OCI-LY7 (cell line): ENCODE measurements at regions not wholly inside any gene's neighbourhood (a gene's known extent, or its start where the extent isn't known, plus 50 kb on each side); places are given as distances from the start of the nearest gene placed in this dataset.

Experiments
- BruUV-seq: library from RNA; stranded (reverse); fragments of 400-500 nt; replicated peaks from 2 replicates; lab custom pipeline; 2021; lab: Mats Ljungman, UMichigan
- CTCF ChIA-PET: fragments of 300-600 bp; sonication (Branson Sonifier 250); formaldehyde crosslinking; loops from one replicate; lab custom pipeline; 2022; ENCODE audit warnings: antibody characterized with exemption; ENCODE audit not compliant: unreplicated experiment; lab: Charles Lee
- POLR2A ChIA-PET: fragments of 300-600 bp; sonication (Branson Sonifier 250); formaldehyde crosslinking; loops from one replicate; lab custom pipeline; 2022; ENCODE audit warnings: antibody characterized with exemption; lab: Charles Lee
- DNase-seq: peaks from one replicate; pipeline ENCODE4 v3.0.0-alpha.2; 2015; ENCODE audit warnings: low spot score
- H2AFZ ChIP-seq: fragments of 200-600 bp; sonication (generic), shearing (Covaris generic); 2 replicates; pipeline ENCODE4 v1.6.1; 2014; ENCODE audit warnings: mild to moderate bottlenecking, antibody characterized with exemption, low read length, moderate library complexity
- H3K27ac ChIP-seq: fragments of 200-600 bp; sonication (generic); 2 replicates; pipeline ENCODE4 v1.5.1; 2014; ENCODE audit warnings: mixed run types, low read depth, mild to moderate bottlenecking, moderate library complexity, low read length, inconsistent platforms; ENCODE audit not compliant: poor library complexity, severe bottlenecking
- H3K36me3 ChIP-seq: fragments of 200-600 bp; sonication (generic); 2 replicates; pipeline ENCODE4 v1.6.1; 2014; ENCODE audit warnings: mild to moderate bottlenecking, antibody characterized with exemption, low read length, moderate library complexity, mixed read lengths; ENCODE audit not compliant: insufficient read depth
- H3K4me1 ChIP-seq: fragments of 200-600 bp; sonication (generic); 2 replicates; pipeline ENCODE4 v1.5.1; 2014; ENCODE audit warnings: mild to moderate bottlenecking, low read length; ENCODE audit not compliant: insufficient read depth, poor library complexity, severe bottlenecking
- H3K4me2 ChIP-seq: fragments of 200-600 bp; sonication (generic); 2 replicates; pipeline ENCODE4 v1.6.1; 2014; ENCODE audit warnings: mild to moderate bottlenecking, low read length
- H3K4me3 ChIP-seq: fragments of 200-600 bp; sonication (generic); 2 replicates; pipeline ENCODE4 v1.5.1; 2014; ENCODE audit warnings: mild to moderate bottlenecking, low read depth, low read length; ENCODE audit not compliant: poor library complexity, severe bottlenecking
- H3K79me2 ChIP-seq: fragments of 200-600 bp; sonication (generic); 2 replicates; pipeline ENCODE4 v1.6.1; 2016; ENCODE audit warnings: low read depth, mild to moderate bottlenecking, low read length, moderate library complexity, mixed read lengths; ENCODE audit not compliant: insufficient read depth
- H3K9me2 ChIP-seq: fragments of 200-600 bp; sonication (generic); 2 replicates; pipeline ENCODE4 v1.6.1; 2016; ENCODE audit warnings: mild to moderate bottlenecking, low read length, mixed read lengths; ENCODE audit not compliant: insufficient read depth
- H3K9me3 ChIP-seq: fragments of 200-600 bp; sonication (generic); 2 replicates; pipeline ENCODE4 v1.6.1; 2014; ENCODE audit warnings: mild to moderate bottlenecking, mixed run types, low read length, mixed read lengths
- H4K20me1 ChIP-seq: fragments of 200-600 bp; sonication (generic); 2 replicates; pipeline ENCODE4 v1.6.1; 2014; ENCODE audit warnings: mild to moderate bottlenecking, antibody characterized with exemption, low read length, moderate library complexity, mixed read lengths; ENCODE audit not compliant: insufficient read depth
- CTCF ChIP-seq: fragments of 200-600 bp; sonication (generic); conservative IDR thresholded peaks from 2 replicates; pipeline ENCODE4 v1.5.1; 2014; ENCODE audit warnings: mild to moderate bottlenecking, antibody characterized with exemption, low read length, moderate library complexity, mixed read lengths
- EZH2phosphoT487 ChIP-seq: fragments of 200-600 bp; sonication (generic); IDR thresholded peaks from 2 replicates; pipeline ENCODE4 v1.6.1; 2018; ENCODE audit warnings: low read depth, borderline replicate concordance, mild to moderate bottlenecking, mixed run types, antibody characterized with exemption, low read length, moderate library complexity, mixed read lengths
- intact Hi-C: fragments of 100-400 bp; cut with micrococcal nuclease; formaldehyde crosslinking; loops from one replicate; pipeline ENCODE4 v1.10.0; 2022; ENCODE audit not compliant: unreplicated experiment

- no peak for TF ChIP-seq CTCF
- no peak for TF ChIP-seq EZH2phosphoT487
- no peak overlapping the region for H2AFZ ChIP-seq
- H3K36me3 ChIP-seq: no peaks in the 10 kb centered on the region
- ChIA-PET CTCF (no interaction called here), POLR2A (interaction anchor here (0.5 kb wide), 1 partner anchor 43 kb away, joined by 3 read pairs; no protein-coding TSS in a partner anchor)
- H3K27ac ChIP-seq: no peak overlapping the region
- H3K4me2 ChIP-seq: no peak overlapping the region
- DNase-seq: no peak
- H3K4me1 ChIP-seq: no peaks in the 10 kb centered on the region
- H3K79me2 ChIP-seq: no peaks in the 10 kb centered on the region
- no peak overlapping the region for H3K4me3 ChIP-seq
- intact Hi-C loops: no loop called here
- H4K20me1 ChIP-seq: no peaks in the 10 kb centered on the region
- BruUV-seq: no TSS peak
- no peaks in the 10 kb centered on the region for H3K9me3 ChIP-seq
- no peaks in the 10 kb centered on the region for H3K9me2 ChIP-seq
These were observed 401.3 kb downstream of the PCDH17 start for GRCh38 chr13:58032676-58033460.

- TF ChIP-seq CTCF: no peak
- TF ChIP-seq EZH2phosphoT487: no peak
- BruUV-seq: no TSS peak
- no peaks in the 10 kb centered on the region for H3K4me1 ChIP-seq
- ChIA-PET CTCF (no interaction called here), POLR2A (no interaction called here)
- H3K4me3 ChIP-seq: no peak overlapping the region
- no peak overlapping the region for H2AFZ ChIP-seq
- no peaks in the 10 kb centered on the region for H4K20me1 ChIP-seq
- DNase-seq: no peak
- no peaks in the 10 kb centered on the region for H3K79me2 ChIP-seq
- no peak overlapping the region for H3K27ac ChIP-seq
- H3K9me2 ChIP-seq: no peaks in the 10 kb centered on the region
- no peaks in the 10 kb centered on the region for H3K9me3 ChIP-seq
- no peaks in the 10 kb centered on the region for H3K36me3 ChIP-seq
- intact Hi-C loops: no loop called here
- H3K4me2 ChIP-seq: no peak overlapping the region
These were observed 412.4 kb downstream of the PCDH17 start for GRCh38 chr13:58043971-58044370.

GRCh38 chr13:58048670-58049069 is 417.1 kb downstream of the PCDH17 start:
- Histone ChIP-seq H3K4me3 (no peak overlapping the region), H3K79me2 (no peaks in the 10 kb centered on the region), H3K4me1 (no peaks in the 10 kb centered on the region), H3K27ac (no peak overlapping the region), H3K9me2 (no peaks in the 10 kb centered on the region), H3K9me3 (no peaks in the 10 kb centered on the region), H3K4me2 (no peak overlapping the region), H2AFZ (no peak overlapping the region), H4K20me1 (no peaks in the 10 kb centered on the region), H3K36me3 (no peaks in the 10 kb centered on the region)
- POLR2A ChIA-PET: interaction anchor here (0.6 kb wide), 1 partner anchor 227 kb away, joined by 3 read pairs; no protein-coding TSS in a partner anchor
- DNase-seq: no peak
- TF ChIP-seq EZH2phosphoT487: no peak
- no peak for TF ChIP-seq CTCF
- CTCF ChIA-PET: no interaction called here
- intact Hi-C loops: no loop called here
- no TSS peak for BruUV-seq
